SU-DHL-6 (cell line): ENCODE measurements at regions not wholly inside any gene's neighbourhood (a gene's known extent, or its start where the extent isn't known, plus 50 kb on each side); places are given as distances from the start of the nearest gene placed in this dataset.

Source experiments
- H2AFZ ChIP-seq: fragments of 200-600 bp; sonication (generic); 2 replicates; pipeline ENCODE4 v1.6.1; 2014; ENCODE audit warnings: low read depth, mild to moderate bottlenecking, moderate library complexity, mixed read lengths, antibody characterized with exemption, low read length; ENCODE audit not compliant: severe bottlenecking
- H3F3A ChIP-seq: fragments of 200-600 bp; shearing (Covaris generic); 2 replicates; pipeline ENCODE4 v1.6.0; 2016; ENCODE audit warnings: antibody characterized with exemption, mild to moderate bottlenecking; ENCODE audit not compliant: insufficient read depth
- H3K27ac ChIP-seq: fragments of 200-600 bp; sonication (generic); 2 replicates; pipeline ENCODE4 v1.5.1; 2016; ENCODE audit warnings: low read depth, mild to moderate bottlenecking, low read length, moderate library complexity, mixed read lengths
- H3K27me3 ChIP-seq: fragments of 200-600 bp; sonication (generic), shearing (Covaris generic); 2 replicates; pipeline ENCODE4 v1.6.0; 2014; ENCODE audit warnings: mild to moderate bottlenecking, low read length
- H3K36me3 ChIP-seq: fragments of 200-600 bp; sonication (generic); 2 replicates; pipeline ENCODE4 v1.6.1; 2014; ENCODE audit warnings: mild to moderate bottlenecking, low read length, mixed read lengths
- H3K4me2 ChIP-seq: fragments of 300-600, 200-600 bp; shearing (Covaris generic), sonication (generic); 2 replicates; pipeline ENCODE4 v1.6.0; 2014; ENCODE audit warnings: low read length, low read depth, mild to moderate bottlenecking; ENCODE audit not compliant: poor library complexity, severe bottlenecking
- H3K4me3 ChIP-seq: fragments of 200-600 bp; sonication (generic); 2 replicates; pipeline ENCODE4 v1.5.1; 2014; ENCODE audit warnings: antibody characterized with exemption, low read length, mild to moderate bottlenecking, mixed read lengths; ENCODE audit not compliant: insufficient read depth, poor library complexity, severe bottlenecking
- H3K79me2 ChIP-seq: fragments of 200-600 bp; sonication (generic); 2 replicates; pipeline ENCODE4 v1.6.1; 2014; ENCODE audit warnings: mild to moderate bottlenecking, low read length, moderate library complexity; ENCODE audit not compliant: insufficient read depth
- H3K9ac ChIP-seq: fragments of 200-600 bp; sonication (generic); 2 replicates; pipeline ENCODE4 v1.7.0; 2014; ENCODE audit warnings: mild to moderate bottlenecking, low read length
- H3K9me2 ChIP-seq: fragments of 200-600 bp; sonication (generic); replicated peaks from 2 replicates; pipeline ENCODE4 v1.6.1; 2014; ENCODE audit warnings: low read length; ENCODE audit not compliant: insufficient read depth
- H3K9me3 ChIP-seq: fragments of 200-600 bp; sonication (generic); 2 replicates; pipeline ENCODE4 v1.6.1; 2014; ENCODE audit warnings: low read length, mixed read lengths; ENCODE audit not compliant: insufficient read depth
- H4K20me1 ChIP-seq: fragments of 200-600 bp; sonication (generic); 2 replicates; pipeline ENCODE4 v1.6.1; 2014; ENCODE audit warnings: low read depth, mild to moderate bottlenecking, antibody characterized with exemption, low read length, moderate library complexity, mixed read lengths
- EZH2phosphoT487 ChIP-seq: fragments of 200-600 bp; sonication (generic), shearing (Covaris generic); conservative IDR thresholded peaks from 2 replicates; pipeline ENCODE4 v1.6.1; 2018; ENCODE audit warnings: mild to moderate bottlenecking, antibody characterized with exemption, low read length, moderate library complexity, mixed read lengths
- TF ChIP-seq, protein P1 (sequence below): fragments of 200-600 bp; sonication (generic); IDR thresholded peaks from one replicate; pipeline ENCODE4 v1.5.1; 2017; ENCODE audit warnings: antibody characterized with exemption, mild to moderate bottlenecking, low read length, moderate library complexity; ENCODE audit not compliant: insufficient read depth, poor library complexity, severe bottlenecking

DNA sequence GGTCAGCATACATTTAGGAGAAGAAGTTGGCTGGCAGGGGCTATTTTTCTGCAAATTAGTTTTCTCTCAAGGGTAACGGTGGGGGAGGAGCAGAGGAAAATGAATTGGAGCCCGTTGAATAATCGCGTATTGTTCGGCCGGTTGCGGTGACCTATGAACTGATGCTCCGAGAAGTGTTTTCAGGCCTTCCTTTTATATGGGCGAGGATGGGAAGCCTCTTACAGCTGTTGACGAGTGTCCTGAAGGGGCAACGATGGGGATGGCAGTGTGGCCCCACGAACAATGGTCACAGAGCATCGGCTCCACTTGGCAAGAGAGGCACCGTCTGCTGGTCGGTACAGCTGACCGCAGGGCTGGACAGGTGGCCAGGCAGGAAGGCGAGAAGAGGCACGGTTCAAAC lies 400.7 kb downstream of the ZSWIM6 start:
- H4K20me1 ChIP-seq: no peaks in the 10 kb centered on the region
- H3K9ac ChIP-seq: no peak overlapping the region
- no peaks in the 10 kb centered on the region for H3K9me3 ChIP-seq
- H3K36me3 ChIP-seq: no peaks in the 10 kb centered on the region
- H3K4me3 ChIP-seq: no peak overlapping the region
- no peaks in the 10 kb centered on the region for H3F3A ChIP-seq
- H3K27ac ChIP-seq: no peak overlapping the region
- TF ChIP-seq, protein P1, sequence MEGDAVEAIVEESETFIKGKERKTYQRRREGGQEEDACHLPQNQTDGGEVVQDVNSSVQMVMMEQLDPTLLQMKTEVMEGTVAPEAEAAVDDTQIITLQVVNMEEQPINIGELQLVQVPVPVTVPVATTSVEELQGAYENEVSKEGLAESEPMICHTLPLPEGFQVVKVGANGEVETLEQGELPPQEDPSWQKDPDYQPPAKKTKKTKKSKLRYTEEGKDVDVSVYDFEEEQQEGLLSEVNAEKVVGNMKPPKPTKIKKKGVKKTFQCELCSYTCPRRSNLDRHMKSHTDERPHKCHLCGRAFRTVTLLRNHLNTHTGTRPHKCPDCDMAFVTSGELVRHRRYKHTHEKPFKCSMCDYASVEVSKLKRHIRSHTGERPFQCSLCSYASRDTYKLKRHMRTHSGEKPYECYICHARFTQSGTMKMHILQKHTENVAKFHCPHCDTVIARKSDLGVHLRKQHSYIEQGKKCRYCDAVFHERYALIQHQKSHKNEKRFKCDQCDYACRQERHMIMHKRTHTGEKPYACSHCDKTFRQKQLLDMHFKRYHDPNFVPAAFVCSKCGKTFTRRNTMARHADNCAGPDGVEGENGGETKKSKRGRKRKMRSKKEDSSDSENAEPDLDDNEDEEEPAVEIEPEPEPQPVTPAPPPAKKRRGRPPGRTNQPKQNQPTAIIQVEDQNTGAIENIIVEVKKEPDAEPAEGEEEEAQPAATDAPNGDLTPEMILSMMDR: no peak
- no peak for TF ChIP-seq EZH2phosphoT487
- no peaks in the 10 kb centered on the region for H3K9me2 ChIP-seq
- no peaks in the 10 kb centered on the region for H3K27me3 ChIP-seq
- no peak overlapping the region for H2AFZ ChIP-seq
- H3K79me2 ChIP-seq: no peaks in the 10 kb centered on the region
- no peak overlapping the region for H3K4me2 ChIP-seq

DNA sequence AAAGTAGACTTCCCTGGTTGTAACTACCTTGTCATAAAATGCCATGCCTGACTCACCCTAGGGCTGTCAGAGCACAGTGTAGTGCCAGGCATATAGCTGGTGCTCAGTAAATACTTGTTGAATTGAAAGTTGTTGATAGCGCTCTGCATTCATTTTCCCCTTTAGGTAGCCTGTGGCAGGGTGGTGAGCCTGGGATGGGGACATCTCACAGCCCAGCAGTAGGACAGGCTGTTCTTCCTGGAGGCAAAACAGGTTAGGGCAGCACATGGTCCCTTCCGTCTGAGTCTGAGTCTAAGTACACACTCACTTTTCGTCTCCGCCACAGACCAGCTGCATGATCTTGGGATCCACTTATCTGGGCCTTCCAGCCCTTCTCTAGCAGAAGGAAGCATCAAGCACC lies 401.9 kb downstream of the ZSWIM6 start:
- Histone ChIP-seq H3K36me3 (no peaks in the 10 kb centered on the region), H3K9me2 (no peaks in the 10 kb centered on the region), H3K4me3 (no peak overlapping the region), H3K79me2 (no peaks in the 10 kb centered on the region), H3F3A (no peaks in the 10 kb centered on the region), H3K9me3 (no peaks in the 10 kb centered on the region), H3K27ac (no peak overlapping the region), H4K20me1 (no peaks in the 10 kb centered on the region), H3K4me2 (no peak overlapping the region), H2AFZ (no peak overlapping the region), H3K27me3 (no peaks in the 10 kb centered on the region), H3K9ac (no peak overlapping the region)
- TF ChIP-seq EZH2phosphoT487: no peak
- TF ChIP-seq, protein P1: no peak

DNA sequence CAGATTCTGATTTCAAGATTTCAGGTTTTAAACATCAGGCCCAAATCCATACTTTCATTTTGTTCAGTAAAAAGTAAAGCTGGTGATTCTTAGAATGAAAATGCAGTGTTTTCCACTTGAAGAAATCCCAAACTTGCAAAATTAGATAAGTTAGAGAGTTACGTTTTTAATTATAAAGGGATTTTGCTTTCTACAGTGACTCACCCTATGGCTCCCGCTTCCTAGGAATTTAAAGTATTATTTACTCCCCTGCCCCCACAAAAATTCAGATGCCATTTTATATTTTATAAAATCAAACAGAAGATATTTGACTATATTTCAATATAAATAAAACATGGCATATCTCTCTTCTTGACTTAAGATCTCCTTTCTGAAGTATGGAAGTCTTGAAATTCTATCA lies 402.9 kb downstream of the ZSWIM6 start:
- TF ChIP-seq, protein P1: no peak
- no peak for TF ChIP-seq EZH2phosphoT487
- no peaks in the 10 kb centered on the region for H3K9me3 ChIP-seq
- H3K36me3 ChIP-seq: no peaks in the 10 kb centered on the region
- H3K27ac ChIP-seq: no peak overlapping the region
- no peak overlapping the region for H3K4me3 ChIP-seq
- H4K20me1 ChIP-seq: no peaks in the 10 kb centered on the region
- H3K9me2 ChIP-seq: no peaks in the 10 kb centered on the region
- H3K4me2 ChIP-seq: no peak overlapping the region
- no peak overlapping the region for H3K9ac ChIP-seq
- no peak overlapping the region for H2AFZ ChIP-seq
- no peaks in the 10 kb centered on the region for H3K79me2 ChIP-seq
- no peaks in the 10 kb centered on the region for H3F3A ChIP-seq
- no peaks in the 10 kb centered on the region for H3K27me3 ChIP-seq
